MM.1S (cell line): ENCODE measurements at regions not wholly inside any gene's neighbourhood (a gene's known extent, or its start where the extent isn't known, plus 50 kb on each side); places are given as distances from the start of the nearest gene placed in this dataset.

Experiments
- DNase-seq: peaks from one replicate; pipeline ENCODE4 v3.0.0-alpha.2; 2015
- H2AFZ ChIP-seq: fragments of 300-600 bp; sonication (generic); 2 replicates; pipeline ENCODE4 v1.6.0; 2016; ENCODE audit warnings: antibody characterized with exemption, low read length
- H3F3A ChIP-seq: fragments of 300-600 bp; sonication (generic); 2 replicates; pipeline ENCODE4 v1.6.1; 2016; ENCODE audit warnings: mild to moderate bottlenecking, antibody characterized with exemption, low read length, moderate library complexity, mixed read lengths; ENCODE audit not compliant: insufficient read depth
- H3K27ac ChIP-seq: fragments of 300-600 bp; sonication (generic); 2 replicates; pipeline ENCODE4 v1.5.1; 2016; ENCODE audit warnings: mild to moderate bottlenecking, low read length
- H3K27me3 ChIP-seq: fragments of 300-600 bp; sonication (generic); replicated peaks from 2 replicates; pipeline ENCODE4 v1.6.0; 2016; ENCODE audit warnings: low read length; ENCODE audit not compliant: insufficient read depth
- H3K36me3 ChIP-seq: fragments of 300-600 bp; sonication (generic); replicated peaks from 2 replicates; pipeline ENCODE4 v1.6.1; 2016; ENCODE audit warnings: mild to moderate bottlenecking, low read length, mixed read lengths; ENCODE audit not compliant: insufficient read depth
- H3K4me1 ChIP-seq: fragments of 300-600 bp; sonication (generic); 2 replicates; pipeline ENCODE4 v1.6.1; 2016; ENCODE audit warnings: low read length, mixed read lengths
- H3K4me2 ChIP-seq: fragments of 300-600 bp; sonication (generic); 2 replicates; pipeline ENCODE4 v1.6.0; 2016; ENCODE audit warnings: low read depth, low read length
- H3K4me3 ChIP-seq: fragments of 300-600 bp; sonication (generic); 2 replicates; pipeline ENCODE4 v1.5.1; 2016; ENCODE audit warnings: low read length, mixed read lengths
- H3K79me2 ChIP-seq: fragments of 300-600 bp; sonication (generic); 2 replicates; pipeline ENCODE4 v1.6.1; 2016; ENCODE audit warnings: mixed run types, low read length, mixed read lengths
- H3K9ac ChIP-seq: fragments of 300-600 bp; sonication (generic); 2 replicates; pipeline ENCODE4 v1.6.1; 2016; ENCODE audit warnings: low read length, mixed read lengths
- H3K9me2 ChIP-seq: fragments of 300-600 bp; sonication (generic); replicated peaks from 2 replicates; pipeline ENCODE4 v1.6.1; 2016; ENCODE audit warnings: mild to moderate bottlenecking, low read length, mixed read lengths; ENCODE audit not compliant: insufficient read depth
- H3K9me3 ChIP-seq: fragments of 300-600 bp; sonication (generic); replicated peaks from 2 replicates; pipeline ENCODE4 v1.6.1; 2016; ENCODE audit warnings: mild to moderate bottlenecking, low read length, mixed read lengths; ENCODE audit not compliant: insufficient read depth
- H4K20me1 ChIP-seq: fragments of 300-600 bp; sonication (generic); 2 replicates; pipeline ENCODE4 v1.6.1; 2016; ENCODE audit warnings: mild to moderate bottlenecking, low read length, moderate library complexity, mixed read lengths; ENCODE audit not compliant: insufficient read depth
- CTCF ChIP-seq: fragments of 300-600 bp; sonication (generic); IDR thresholded peaks from 2 replicates; pipeline ENCODE4 v1.5.1; 2016; ENCODE audit warnings: antibody characterized with exemption, low read length, mixed read lengths
- EZH2 ChIP-seq: fragments of 300-600 bp; sonication (generic); optimal IDR thresholded peaks from 2 replicates; pipeline ENCODE3; 2017; ENCODE audit warnings: low read depth, mild to moderate bottlenecking, antibody characterized with exemption, low read length, mixed read lengths
- EZH2phosphoT487 ChIP-seq: fragments of 300-600 bp; sonication (generic); IDR thresholded peaks from 2 replicates; pipeline ENCODE4 v1.6.1; 2018; ENCODE audit warnings: antibody characterized with exemption, low read length

- no peak overlapping the region for H3K27ac ChIP-seq
- H3F3A ChIP-seq, result no peaks in the 10 kb centered on the region
- H2AFZ ChIP-seq, result no peak overlapping the region
- DNase-seq, result no peak
- H3K36me3 ChIP-seq, result no peaks in the 10 kb centered on the region
- no peak overlapping the region for H3K4me3 ChIP-seq
- no peaks in the 10 kb centered on the region for H3K79me2 ChIP-seq
- no peaks in the 10 kb centered on the region for H3K4me1 ChIP-seq
- H4K20me1 ChIP-seq, result no peaks in the 10 kb centered on the region
- no peaks in the 10 kb centered on the region for H3K9me3 ChIP-seq
- H3K27me3 ChIP-seq, result no peaks in the 10 kb centered on the region
- no peak for TF ChIP-seq EZH2phosphoT487
- TF ChIP-seq EZH2, result no peak
- TF ChIP-seq CTCF, result no peak
- H3K9ac ChIP-seq, result no peak overlapping the region
- H3K9me2 ChIP-seq, result no peaks in the 10 kb centered on the region
- H3K4me2 ChIP-seq, result no peak overlapping the region
Measured at GRCh38 chr10:2335626-2336025, 598.3 kb upstream of the ADARB2 start.

DNA sequence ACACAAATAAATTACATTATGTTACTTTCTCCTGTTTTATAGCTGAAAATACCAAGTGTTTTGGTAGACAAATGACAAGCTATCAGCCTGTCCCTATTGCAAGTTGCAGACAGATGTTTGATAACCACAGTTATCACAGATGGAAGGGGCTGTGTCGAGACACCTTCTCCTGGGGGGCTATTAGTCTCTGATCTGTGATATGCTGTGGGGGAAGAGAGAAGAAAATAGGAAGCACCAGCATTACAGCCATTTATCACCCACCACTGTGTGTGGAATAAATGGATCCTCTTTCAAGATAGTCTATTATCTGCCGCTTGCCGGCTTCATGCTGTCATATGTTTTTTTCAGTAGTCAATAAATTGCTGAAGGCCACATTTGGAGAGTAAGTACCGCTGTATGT is 597.2 kb upstream of the ADARB2 start:
- no peaks in the 10 kb centered on the region for H3K9me3 ChIP-seq
- H3K79me2 ChIP-seq, result no peaks in the 10 kb centered on the region
- no peaks in the 10 kb centered on the region for H4K20me1 ChIP-seq
- H3K4me3 ChIP-seq, result no peak overlapping the region
- H3K27me3 ChIP-seq, result no peaks in the 10 kb centered on the region
- no peak overlapping the region for H2AFZ ChIP-seq
- no peak overlapping the region for H3K27ac ChIP-seq
- TF ChIP-seq EZH2, result no peak
- TF ChIP-seq CTCF, result no peak
- no peak for TF ChIP-seq EZH2phosphoT487
- no peak for DNase-seq
- H3K9me2 ChIP-seq, result no peaks in the 10 kb centered on the region
- H3K9ac ChIP-seq, result no peak overlapping the region
- H3K4me2 ChIP-seq, result no peak overlapping the region
- H3K36me3 ChIP-seq, result no peaks in the 10 kb centered on the region
- no peaks in the 10 kb centered on the region for H3K4me1 ChIP-seq
- H3F3A ChIP-seq, result no peaks in the 10 kb centered on the region

DNA sequence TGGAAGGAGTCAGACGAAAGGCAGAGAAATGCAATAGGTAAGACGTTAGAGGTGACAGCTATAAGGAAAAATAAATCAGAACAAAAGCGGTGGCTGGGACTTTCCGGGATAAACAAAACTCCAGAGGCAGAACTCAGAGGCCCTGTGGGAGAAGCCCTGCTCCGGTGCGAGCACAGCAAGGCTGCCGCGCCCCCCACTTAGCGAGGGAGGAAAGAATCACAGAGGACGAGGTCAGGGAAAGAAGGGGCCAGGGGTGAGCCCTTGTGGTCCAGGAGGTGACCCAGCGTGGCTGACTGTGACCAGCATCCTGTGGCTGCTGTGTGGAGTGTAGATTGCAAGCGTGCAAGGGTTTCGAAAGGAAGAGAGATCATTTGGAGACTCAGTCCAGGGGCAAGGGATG is 591.8 kb upstream of the ADARB2 start:
- no peak overlapping the region for H3K4me2 ChIP-seq

More for the DNA sequence above, 591.8 kb upstream of the ADARB2 start:
- TF ChIP-seq EZH2phosphoT487, result no peak
- no peak for TF ChIP-seq CTCF
- TF ChIP-seq EZH2, result no peak
- Histone ChIP-seq H3F3A (no peaks in the 10 kb centered on the region), H3K79me2 (no peaks in the 10 kb centered on the region), H3K27ac (no peak overlapping the region), H3K4me3 (no peak overlapping the region), H3K4me1 (no peaks in the 10 kb centered on the region), H3K36me3 (no peaks in the 10 kb centered on the region), H3K9me3 (no peaks in the 10 kb centered on the region), H3K9ac (no peak overlapping the region), H2AFZ (no peak overlapping the region), H3K9me2 (no peaks in the 10 kb centered on the region), H3K27me3 (no peaks in the 10 kb centered on the region), H4K20me1 (no peaks in the 10 kb centered on the region)
- no peak for DNase-seq
